Mesendoderm (in vitro differentiated cells): ENCODE measurements at regions not wholly inside any gene's neighbourhood (a gene's known extent, or its start where the extent isn't known, plus 50 kb on each side); places are given as distances from the start of the nearest gene placed in this dataset.

Experiments
- DNase-seq: peaks from one replicate; pipeline ENCODE4 v3.0.0; 2013
- H2AK5ac ChIP-seq: 2 replicates; pipeline ENCODE4 v1.6.1; 2013; ENCODE audit warnings: low read length, inconsistent platforms
- H2BK120ac ChIP-seq: 2 replicates; pipeline ENCODE4 v1.6.1; 2013; ENCODE audit warnings: low read depth, mild to moderate bottlenecking, low read length, moderate library complexity, mixed read lengths
- H2BK15ac ChIP-seq: replicated peaks from 2 replicates; pipeline ENCODE4 v1.6.1; 2013; ENCODE audit warnings: low read depth, mild to moderate bottlenecking, moderate library complexity
- H2BK5ac ChIP-seq: 2 replicates; pipeline ENCODE4 v1.6.1; 2013; ENCODE audit warnings: low read length, inconsistent platforms
- H3K18ac ChIP-seq: 2 replicates; pipeline ENCODE4 v1.6.1; 2013; ENCODE audit warnings: mild to moderate bottlenecking, low read length, mixed read lengths
- H3K23ac ChIP-seq: one replicate; pipeline ENCODE4 v1.6.1; 2013; ENCODE audit warnings: low read length
- H3K27ac ChIP-seq: 2 replicates; pipeline ENCODE4 v1.5.1; 2013; ENCODE audit warnings: low read depth, mild to moderate bottlenecking, inconsistent platforms, low read length, moderate library complexity
- H3K27me3 ChIP-seq: 2 replicates; pipeline ENCODE4 v1.6.1; 2013; ENCODE audit warnings: low read length, control low read depth, mild to moderate bottlenecking, inconsistent platforms; ENCODE audit not compliant: insufficient read depth, poor library complexity
- H3K36me3 ChIP-seq: 2 replicates; pipeline ENCODE4 v1.6.1; 2013; ENCODE audit warnings: low read length, inconsistent platforms; ENCODE audit not compliant: control insufficient read depth, insufficient read depth
- H3K4ac ChIP-seq: one replicate; pipeline ENCODE4 v1.6.1; 2013; ENCODE audit warnings: low read depth, mild to moderate bottlenecking, low read length, moderate library complexity
- H3K4me1 ChIP-seq: 2 replicates; pipeline ENCODE4 v1.6.1; 2013; ENCODE audit warnings: low read depth, low read length, inconsistent platforms; ENCODE audit not compliant: control insufficient read depth
- H3K4me2 ChIP-seq: 2 replicates; pipeline ENCODE4 v1.6.1; 2013; ENCODE audit warnings: low read length
- H3K4me3 ChIP-seq: 2 replicates; pipeline ENCODE4 v1.5.1; 2013; ENCODE audit warnings: mild to moderate bottlenecking, low read length
- H3K56ac ChIP-seq: one replicate; pipeline ENCODE4 v1.6.1; 2013; ENCODE audit warnings: low read length
- H3K79me1 ChIP-seq: 2 replicates; pipeline ENCODE4 v1.6.1; 2013; ENCODE audit warnings: low read length, inconsistent platforms
- H3K79me2 ChIP-seq: 2 replicates; pipeline ENCODE4 v1.6.1; 2013; ENCODE audit warnings: mild to moderate bottlenecking, low read length; ENCODE audit not compliant: control insufficient read depth, insufficient read depth
- H3K9ac ChIP-seq: 2 replicates; pipeline ENCODE4 v1.6.1; 2013; ENCODE audit warnings: low read length, inconsistent platforms
- H4K5ac ChIP-seq: one replicate; pipeline ENCODE4 v1.6.1; 2013; ENCODE audit warnings: low read length
- H4K8ac ChIP-seq: one replicate; pipeline ENCODE4 v1.6.1; 2013; ENCODE audit warnings: low read depth, mild to moderate bottlenecking, control low read depth, low read length, moderate library complexity
- WGBS: extraction: QIAGEN DNeasy Blood & Tissue Kit; methylation state at CpG from one replicate; pipeline ENCODE4 v1.1.7; 2013; ENCODE audit warnings: low lambda C conversion rate, missing lambda C conversion rate; ENCODE audit not compliant: insufficient coverage; ENCODE audit errors: extremely low coverage; 5-methylcytosine and 5-hydroxymethylcytosine counted together

DNA sequence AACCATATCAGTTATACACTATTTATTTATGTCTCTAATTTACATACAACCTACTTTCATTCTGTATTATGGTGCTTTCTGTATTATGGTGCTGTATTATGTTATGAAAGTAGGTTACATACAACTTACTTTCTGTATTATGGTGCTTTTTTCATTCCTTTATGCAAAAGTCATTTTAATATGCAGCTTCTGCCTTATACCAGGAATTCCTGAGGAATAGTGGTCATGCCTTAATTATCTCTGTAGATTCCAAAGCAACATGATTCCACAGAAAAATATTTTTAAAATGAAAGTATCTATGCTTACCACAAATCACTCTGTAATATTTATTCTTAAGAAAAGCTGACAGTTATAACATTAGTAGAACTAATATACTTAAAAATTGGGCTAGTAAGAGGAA is 922.0 kb upstream of the NRXN1 start:
- H2BK5ac ChIP-seq = no peak overlapping the region
- no peaks in the 10 kb centered on the region for H3K36me3 ChIP-seq
- no peak overlapping the region for H3K23ac ChIP-seq
- H3K79me2 ChIP-seq = no peaks in the 10 kb centered on the region
- no peak overlapping the region for H4K5ac ChIP-seq
- H3K27ac ChIP-seq = no peak overlapping the region
- H3K4ac ChIP-seq = no peak overlapping the region
- no peak overlapping the region for H3K18ac ChIP-seq
- DNase-seq = no peak
- H3K9ac ChIP-seq = no peak overlapping the region
- H3K4me3 ChIP-seq = no peak overlapping the region
- no peak overlapping the region for H2BK15ac ChIP-seq
- no peak overlapping the region for H3K4me2 ChIP-seq
- no peaks in the 10 kb centered on the region for H3K4me1 ChIP-seq
- H3K56ac ChIP-seq = no peak overlapping the region
- H3K27me3 ChIP-seq = no peaks in the 10 kb centered on the region
- no peaks in the 10 kb centered on the region for H3K79me1 ChIP-seq
- no peak overlapping the region for H2AK5ac ChIP-seq
- H4K8ac ChIP-seq = no peak overlapping the region
- no peak overlapping the region for H2BK120ac ChIP-seq

- H2BK5ac ChIP-seq = no peak overlapping the region
- H3K36me3 ChIP-seq = no peaks in the 10 kb centered on the region
- no peak overlapping the region for H2AK5ac ChIP-seq
- no peak overlapping the region for H4K8ac ChIP-seq
- H3K4me1 ChIP-seq = no peaks in the 10 kb centered on the region
- DNase-seq = no peak
- H2BK120ac ChIP-seq = no peak overlapping the region
- no peak overlapping the region for H3K56ac ChIP-seq
- no peak overlapping the region for H3K9ac ChIP-seq
- H3K27me3 ChIP-seq = no peaks in the 10 kb centered on the region
- H4K5ac ChIP-seq = no peak overlapping the region
- no peaks in the 10 kb centered on the region for H3K79me2 ChIP-seq
- no peak overlapping the region for H3K4ac ChIP-seq
- H3K4me2 ChIP-seq = no peak overlapping the region
- H3K23ac ChIP-seq = no peak overlapping the region
- no peak overlapping the region for H3K27ac ChIP-seq
- H3K4me3 ChIP-seq = no peak overlapping the region
- no peak overlapping the region for H3K18ac ChIP-seq
- H2BK15ac ChIP-seq = no peak overlapping the region
- no peaks in the 10 kb centered on the region for H3K79me1 ChIP-seq
Measured at GRCh38 chr2:51921076-51921475, 889.1 kb upstream of the NRXN1 start.

GRCh38 chr2:51920509-51920908 is 888.6 kb upstream of the NRXN1 start:
- H3K79me1 ChIP-seq = no peaks in the 10 kb centered on the region
- no peak overlapping the region for H3K4me3 ChIP-seq
- WGBS = no CpG with 5 or more reads among the region's 6 CpGs
- H2BK120ac ChIP-seq = no peak overlapping the region
- no peak overlapping the region for H3K4ac ChIP-seq
- no peak overlapping the region for H3K27ac ChIP-seq
- no peak for DNase-seq
- no peak overlapping the region for H3K18ac ChIP-seq
- H3K4me2 ChIP-seq = no peak overlapping the region
- no peak overlapping the region for H3K56ac ChIP-seq
- no peaks in the 10 kb centered on the region for H3K36me3 ChIP-seq
- H3K23ac ChIP-seq = no peak overlapping the region
- H3K79me2 ChIP-seq = no peaks in the 10 kb centered on the region
- no peaks in the 10 kb centered on the region for H3K4me1 ChIP-seq
- no peak overlapping the region for H4K5ac ChIP-seq
- no peaks in the 10 kb centered on the region for H3K27me3 ChIP-seq
- no peak overlapping the region for H3K9ac ChIP-seq
- no peak overlapping the region for H2AK5ac ChIP-seq
- H4K8ac ChIP-seq = no peak overlapping the region
- H2BK5ac ChIP-seq = no peak overlapping the region
- H2BK15ac ChIP-seq = no peak overlapping the region

DNA sequence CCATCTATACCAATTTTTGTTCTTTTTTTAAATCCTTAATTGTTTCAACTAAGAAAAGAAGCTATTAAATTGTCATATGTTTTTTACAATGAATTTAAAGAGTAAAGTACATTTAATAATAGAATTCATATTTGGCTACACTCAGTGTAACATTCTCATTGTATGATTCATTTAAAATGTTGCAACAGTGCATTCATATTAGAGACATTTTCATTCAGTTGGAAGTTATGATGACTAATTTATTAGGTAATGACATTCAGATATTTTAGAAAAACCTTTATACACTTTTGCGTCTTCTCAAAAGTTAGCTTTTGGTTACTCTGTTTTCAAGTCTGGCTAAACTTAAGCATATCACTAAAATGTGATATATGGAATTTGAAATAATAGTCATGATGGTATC is 887.5 kb upstream of the NRXN1 start:
- WGBS = no CpG with 5 or more reads among the region's 1 CpG
- no peak overlapping the region for H3K4me3 ChIP-seq
- H3K56ac ChIP-seq = no peak overlapping the region

GRCh38 chr2:51918113-51918512 is 886.2 kb upstream of the NRXN1 start:
- Histone ChIP-seq H3K27ac (no peak overlapping the region), H3K27me3 (no peaks in the 10 kb centered on the region), H3K4me1 (no peaks in the 10 kb centered on the region), H3K79me2 (no peaks in the 10 kb centered on the region), H2BK15ac (no peak overlapping the region), H3K56ac (no peak overlapping the region), H3K79me1 (no peaks in the 10 kb centered on the region), H2BK120ac (no peak overlapping the region), H3K9ac (no peak overlapping the region), H2BK5ac (no peak overlapping the region), H4K8ac (no peak overlapping the region), H3K4me2 (no peak overlapping the region), H3K23ac (no peak overlapping the region), H3K4me3 (no peak overlapping the region), H3K4ac (no peak overlapping the region), H3K36me3 (no peaks in the 10 kb centered on the region), H2AK5ac (no peak overlapping the region), H4K5ac (no peak overlapping the region), H3K18ac (no peak overlapping the region)
- no peak for DNase-seq
- no CpG with 5 or more reads among the region's 3 CpGs for WGBS

More for the DNA sequence above, 887.5 kb upstream of the NRXN1 start:
- Histone ChIP-seq H3K18ac (no peak overlapping the region), H3K9ac (no peak overlapping the region), H2BK120ac (no peak overlapping the region), H3K36me3 (no peaks in the 10 kb centered on the region), H2AK5ac (no peak overlapping the region), H3K4me1 (no peaks in the 10 kb centered on the region), H3K79me1 (no peaks in the 10 kb centered on the region), H4K8ac (no peak overlapping the region), H3K23ac (no peak overlapping the region), H4K5ac (no peak overlapping the region), H2BK15ac (no peak overlapping the region), H3K4ac (no peak overlapping the region), H3K27ac (no peak overlapping the region), H3K27me3 (no peaks in the 10 kb centered on the region), H2BK5ac (no peak overlapping the region), H3K4me2 (no peak overlapping the region), H3K79me2 (no peaks in the 10 kb centered on the region)
- no peak for DNase-seq

DNA sequence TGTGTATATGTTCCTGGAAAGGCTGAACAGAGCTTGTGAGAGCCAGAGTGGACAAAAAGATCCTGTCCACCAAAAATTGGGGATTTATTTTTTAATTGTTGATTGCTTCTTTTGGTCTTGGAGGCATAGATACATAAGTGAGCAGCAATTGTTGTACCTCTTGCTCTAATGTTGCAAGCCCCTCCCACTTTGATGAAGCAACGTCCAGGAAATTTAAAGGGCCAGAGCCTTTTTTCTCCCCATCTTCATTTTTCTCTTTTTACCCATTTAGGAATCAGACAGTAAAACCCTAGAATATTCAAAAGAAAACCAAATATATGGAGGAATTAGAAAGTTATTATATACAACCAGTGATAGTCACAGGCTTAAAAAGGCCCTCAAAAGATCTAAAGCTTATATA is 871.8 kb upstream of the NRXN1 start:
- Histone ChIP-seq H3K4me3 (no peak overlapping the region), H2BK120ac (no peak overlapping the region), H3K18ac (no peak overlapping the region), H2BK15ac (no peak overlapping the region), H2AK5ac (no peak overlapping the region), H3K4ac (no peak overlapping the region), H3K9ac (no peak overlapping the region), H3K4me1 (no peaks in the 10 kb centered on the region), H3K56ac (no peak overlapping the region), H3K36me3 (no peaks in the 10 kb centered on the region), H3K27ac (no peak overlapping the region), H3K4me2 (no peak overlapping the region), H4K5ac (no peak overlapping the region), H3K79me2 (no peaks in the 10 kb centered on the region), H3K23ac (no peak overlapping the region), H3K27me3 (no peaks in the 10 kb centered on the region), H2BK5ac (no peak overlapping the region), H3K79me1 (no peaks in the 10 kb centered on the region), H4K8ac (no peak overlapping the region)
- no peak for DNase-seq
- WGBS = no CpG with 5 or more reads among the region's 1 CpG
